Activated T-cell treated with anti-CD3 and anti-CD28 coated beads, Interleukin-2, amount 50 U/mL, for 1 hour (primary cell): ENCODE measurements at regions not wholly inside any gene's neighbourhood (a gene's known extent, or its start where the extent isn't known, plus 50 kb on each side); places are given as distances from the start of the nearest gene placed in this dataset.

ENCODE experiments used
- DNase-seq: peaks from one replicate; pipeline ENCODE4 v3.0.0-alpha.2; 2020

GRCh38 chr15:62878070-62878469 lies 164.5 kb upstream of the TPM1 start:
- DNase-seq, result no peak

- no peak for DNase-seq
Measured at GRCh38 chr15:62879770-62880169, 162.8 kb upstream of the TPM1 start.

GRCh38 chr15:62880278-62880677 lies 162.3 kb upstream of the TPM1 start:
- DNase-seq, result no peak

GRCh38 chr15:62881056-62881455 lies 161.5 kb upstream of the TPM1 start:
- no peak for DNase-seq

GRCh38 chr15:62883938-62884479 lies 158.5 kb upstream of the TPM1 start:
- no peak for DNase-seq

GRCh38 chr15:62886431-62887071 lies 156.0 kb upstream of the TPM1 start:
- no peak for DNase-seq

- no peak for DNase-seq
Measured at GRCh38 chr15:62887113-62887570, 155.4 kb upstream of the TPM1 start.

- no peak for DNase-seq
Measured at GRCh38 chr15:62888623-62889022, 153.9 kb upstream of the TPM1 start.

GRCh38 chr15:62889141-62889661 lies 153.3 kb upstream of the TPM1 start:
- DNase-seq, result no peak

GRCh38 chr15:62889734-62890505 lies 152.6 kb upstream of the TPM1 start:
- DNase-seq, result no peak

- no peak for DNase-seq
Measured at GRCh38 chr15:62894322-62895085, 148.0 kb upstream of the TPM1 start.

GRCh38 chr15:62895139-62895866 lies 147.2 kb upstream of the TPM1 start:
- DNase-seq, result no peak

GRCh38 chr15:62895905-62896316 lies 146.6 kb upstream of the TPM1 start:
- no peak for DNase-seq

- DNase-seq, result no peak
Measured at GRCh38 chr15:62896380-62896866, 146.1 kb upstream of the TPM1 start.

GRCh38 chr15:62896969-62897486 lies 145.5 kb upstream of the TPM1 start:
- no peak for DNase-seq

GRCh38 chr15:62897634-62898033 lies 144.9 kb upstream of the TPM1 start:
- DNase-seq, result no peak

- no peak for DNase-seq
Measured at GRCh38 chr15:62899090-62899493, 143.5 kb upstream of the TPM1 start.

- no peak for DNase-seq
Measured at GRCh38 chr15:62900071-62900802, 142.3 kb upstream of the TPM1 start.

GRCh38 chr15:62901087-62901486 lies 141.5 kb upstream of the TPM1 start:
- no peak for DNase-seq

- no peak for DNase-seq
Measured at GRCh38 chr15:62901909-62902546, 140.5 kb upstream of the TPM1 start.

- no peak for DNase-seq
Measured at GRCh38 chr15:62902821-62903220, 139.7 kb upstream of the TPM1 start.
